H1 (cell line): ENCODE measurements at regions not wholly inside any gene's neighbourhood (a gene's known extent, or its start where the extent isn't known, plus 50 kb on each side); places are given as distances from the start of the nearest gene placed in this dataset.

Experiments used
- CEBPB ChIP-seq: IDR thresholded peaks from 2 replicates; pipeline ENCODE4 v1.6.1; 2012; ENCODE audit warnings: low read depth, low read length
- CHD1 ChIP-seq: IDR thresholded peaks from 2 replicates; pipeline ENCODE4 v1.6.1; 2012; ENCODE audit warnings: low read depth, low read length, improper control_type of control experiment
- HDAC2 ChIP-seq, 2 experiments: fragments of 300-600 bp in 1 of 2; sonication (generic) in 1 of 2; IDR thresholded peaks; 2 replicates each; pipeline ENCODE4 v1.6.1; 2011 to 2012; ENCODE audit warnings: low read depth in 2 of 2, low read length in 2 of 2, mild to moderate bottlenecking in 2 of 2, moderate library complexity in 2 of 2, borderline replicate concordance in 1 of 2, inconsistent platforms in 1 of 2
- POLR2A ChIP-seq, 2 experiments: IDR thresholded peaks; 1 replicate in 1 of 2; 2 replicates in 1 of 2; pipeline ENCODE4 v1.6.1; 2011; ENCODE audit warnings: low read depth in 2 of 2, low read length in 2 of 2, mild to moderate bottlenecking in 2 of 2; ENCODE audit errors: control extremely low read depth in 1 of 2
- POU5F1 ChIP-seq: IDR thresholded peaks from 2 replicates; pipeline ENCODE4 v1.6.1; 2011; ENCODE audit warnings: low read depth, mild to moderate bottlenecking, low read length, moderate library complexity
- SP1 ChIP-seq: IDR thresholded peaks from 2 replicates; pipeline ENCODE4 v1.6.1; 2011; ENCODE audit warnings: low read depth, low read length
- TCF12 ChIP-seq: IDR thresholded peaks from 2 replicates; pipeline ENCODE4 v1.6.1; 2011; ENCODE audit warnings: low read depth, mild to moderate bottlenecking, low read length
- YY1 ChIP-seq: IDR thresholded peaks from 2 replicates; pipeline ENCODE4 v1.6.1; 2011; ENCODE audit warnings: low read depth, mild to moderate bottlenecking, low read length
- TF ChIP-seq, protein P1 (sequence below), 3 experiments: IDR thresholded peaks; 1 replicate in 2 of 3; 2 replicates in 1 of 3; pipeline versions ENCODE4 v1.5.1 to v1.6.1; 2011; ENCODE audit warnings: low read length in 3 of 3, mild to moderate bottlenecking in 3 of 3, inconsistent platforms in 2 of 3, low read depth in 1 of 3, moderate library complexity in 1 of 3; ENCODE audit not compliant: insufficient read depth in 1 of 3; ENCODE audit errors: control extremely low read depth in 1 of 3

DNA sequence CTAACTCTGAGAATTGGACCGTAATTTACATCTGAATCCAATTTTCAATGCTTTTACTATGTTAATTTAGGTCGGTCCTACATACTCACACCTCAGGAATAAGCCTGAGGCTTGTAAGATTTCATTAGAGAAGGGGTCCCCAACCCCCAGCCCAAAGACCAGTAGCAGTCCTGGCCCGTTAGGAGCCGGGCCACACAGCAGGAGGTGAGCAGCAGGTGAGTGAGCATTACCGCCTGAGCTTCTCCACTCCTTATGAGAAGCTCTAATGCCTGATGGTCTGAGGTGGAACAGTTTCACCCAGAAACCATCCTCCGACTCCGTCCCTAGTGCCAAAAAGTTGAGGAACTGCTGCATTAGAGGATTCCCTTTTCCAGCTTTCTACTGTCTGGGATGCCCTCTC is 757.3 kb downstream of the SI start:
- TF ChIP-seq HDAC2 (IDR thresholded peaks at IDR 0.05; ENCODE audit: borderline replicate concordance in 1 of 2, low read depth in 2 of 2, low read length in 2 of 2) (no peak), YY1 (no peak), CEBPB (no peak), POU5F1 (no peak), SP1 (no peak), POLR2A (IDR thresholded peaks at IDR 0.05; ENCODE audit: control extremely low read depth in 1 of 2, low read depth in 2 of 2, low read length in 2 of 2) (no peak), TCF12 (no peak), CHD1 (no peak)
- TF ChIP-seq, protein P1, sequence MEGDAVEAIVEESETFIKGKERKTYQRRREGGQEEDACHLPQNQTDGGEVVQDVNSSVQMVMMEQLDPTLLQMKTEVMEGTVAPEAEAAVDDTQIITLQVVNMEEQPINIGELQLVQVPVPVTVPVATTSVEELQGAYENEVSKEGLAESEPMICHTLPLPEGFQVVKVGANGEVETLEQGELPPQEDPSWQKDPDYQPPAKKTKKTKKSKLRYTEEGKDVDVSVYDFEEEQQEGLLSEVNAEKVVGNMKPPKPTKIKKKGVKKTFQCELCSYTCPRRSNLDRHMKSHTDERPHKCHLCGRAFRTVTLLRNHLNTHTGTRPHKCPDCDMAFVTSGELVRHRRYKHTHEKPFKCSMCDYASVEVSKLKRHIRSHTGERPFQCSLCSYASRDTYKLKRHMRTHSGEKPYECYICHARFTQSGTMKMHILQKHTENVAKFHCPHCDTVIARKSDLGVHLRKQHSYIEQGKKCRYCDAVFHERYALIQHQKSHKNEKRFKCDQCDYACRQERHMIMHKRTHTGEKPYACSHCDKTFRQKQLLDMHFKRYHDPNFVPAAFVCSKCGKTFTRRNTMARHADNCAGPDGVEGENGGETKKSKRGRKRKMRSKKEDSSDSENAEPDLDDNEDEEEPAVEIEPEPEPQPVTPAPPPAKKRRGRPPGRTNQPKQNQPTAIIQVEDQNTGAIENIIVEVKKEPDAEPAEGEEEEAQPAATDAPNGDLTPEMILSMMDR (IDR thresholded peaks at IDR 0.05; ENCODE audit: control extremely low read depth in 1 of 3, insufficient read depth in 1 of 3, low read depth in 1 of 3, low read length in 3 of 3), result no peak
